LNCaP clone FGC (cell line): ENCODE measurements at regions not wholly inside any gene's neighbourhood (a gene's known extent, or its start where the extent isn't known, plus 50 kb on each side); places are given as distances from the start of the nearest gene placed in this dataset.

ENCODE experiments used
- DNase-seq: peaks from one replicate; pipeline ENCODE4 v3.0.0-alpha.2; 2011; ENCODE audit warnings: low read depth
- H3K4me3 ChIP-seq: 2 replicates; pipeline ENCODE4 v1.5.1; 2011; ENCODE audit warnings: mild to moderate bottlenecking, low read depth, low read length, control low read depth
- CTCF ChIP-seq: IDR thresholded peaks from 2 replicates; pipeline ENCODE4 v1.5.1; 2012; ENCODE audit warnings: mild to moderate bottlenecking; ENCODE audit not compliant: control insufficient read depth, insufficient read depth; ENCODE audit errors: extremely low read depth

GRCh38 chr5:92861531-92862285 lies 719.3 kb downstream of the NR2F1-AS1 start:
- no peak for DNase-seq
- H3K4me3 ChIP-seq = no peak overlapping the region
- TF ChIP-seq CTCF = no peak

- TF ChIP-seq CTCF = no peak
- no peak overlapping the region for H3K4me3 ChIP-seq
- DNase-seq = no peak
Observed at GRCh38 chr5:92860061-92860460, 721.0 kb downstream of the NR2F1-AS1 start.

- no peak for TF ChIP-seq CTCF
Observed at GRCh38 chr5:92852219-92852618, 728.8 kb downstream of the NR2F1-AS1 start.

GRCh38 chr5:92850886-92851285 lies 730.1 kb downstream of the NR2F1-AS1 start:
- no peak overlapping the region for H3K4me3 ChIP-seq
- DNase-seq = no peak
- TF ChIP-seq CTCF = no peak

More at GRCh38 chr5:92852219-92852618, 728.8 kb downstream of the NR2F1-AS1 start:
- H3K4me3 ChIP-seq = no peak overlapping the region
- no peak for DNase-seq

GRCh38 chr5:92849756-92850155 lies 731.3 kb downstream of the NR2F1-AS1 start:
- DNase-seq = no peak
- no peak for TF ChIP-seq CTCF
- no peak overlapping the region for H3K4me3 ChIP-seq

- H3K4me3 ChIP-seq = no peak overlapping the region
- no peak for DNase-seq
- no peak for TF ChIP-seq CTCF
Observed at GRCh38 chr5:92841604-92842155, 739.3 kb downstream of the NR2F1-AS1 start.
